ENCODE measurements at regions not wholly inside any gene's neighbourhood (a gene's known extent, or its start where the extent isn't known, plus 50 kb on each side); places are given as distances from the start of the nearest gene placed in this dataset.
"Not testable (repeated sequence)": the region's sequence is repeated elsewhere in the genome, so short reads cannot be mapped to it uniquely, and the experiment has no call there.

- DNase-seq = no peak
Measured at GRCh38 chr9:94033383-94033782, 50.9 kb upstream of the PTPDC1 start.

- DNase-seq = no peak
Measured at GRCh38 chr9:94031946-94032345, 52.3 kb upstream of the PTPDC1 start.

GRCh38 chr9:94031380-94031779 is 52.9 kb upstream of the PTPDC1 start:
- DNase-seq = no peak

- DNase-seq = peak; percentile 84 to 90
Measured at GRCh38 chr9:94030318-94031179, 53.7 kb upstream of the PTPDC1 start.

GRCh38 chr9:94029932-94030317 is 54.3 kb upstream of the PTPDC1 start:
- DNase-seq = no peak

- no peak for DNase-seq
Measured at GRCh38 chr9:94026816-94027215, 57.4 kb upstream of the PTPDC1 start.

GRCh38 chr9:94022476-94022875 is 61.8 kb upstream of the PTPDC1 start:
- not testable (repeated sequence) for DNase-seq

- not testable (repeated sequence) for DNase-seq
Measured at GRCh38 chr9:94020836-94021235, 63.4 kb upstream of the PTPDC1 start.

- no peak for DNase-seq
Measured at GRCh38 chr9:94018628-94019027, 63.5 kb upstream of the BARX1 start.

GRCh38 chr9:94017939-94018531 is 62.9 kb upstream of the BARX1 start:
- no peak for DNase-seq

- DNase-seq = no peak
Measured at GRCh38 chr9:94016744-94017143, 61.6 kb upstream of the BARX1 start.

GRCh38 chr9:94014920-94015319 is 59.8 kb upstream of the BARX1 start:
- DNase-seq = no peak

GRCh38 chr9:94014066-94014654 is 59.0 kb upstream of the BARX1 start:
- peak; percentile 6 to 24 for DNase-seq

GRCh38 chr9:94010980-94011533 is 55.9 kb upstream of the BARX1 start:
- no peak for DNase-seq

GRCh38 chr9:94005272-94005901 is 50.2 kb upstream of the BARX1 start:
- no peak for DNase-seq

Measured in inflammatory macrophage (primary cell).